Stimulated activated CD4-positive, alpha-beta T cell treated with anti-CD3 and anti-CD28 coated beads, Interleukin-12 subunit alpha, Interleukin-12 subunit beta, amount 100 ng/mL, for 48 hours (primary cell): ENCODE measurements at regions not wholly inside any gene's neighbourhood (a gene's known extent, or its start where the extent isn't known, plus 50 kb on each side); places are given as distances from the start of the nearest gene placed in this dataset.

Source experiments
- DNase-seq, 3 donors: peaks; one replicate each; pipeline ENCODE4 v3.0.0-alpha.2; 2020; ENCODE audit warnings: low read depth in 2 of 3, low spot score in 1 of 3

DNA sequence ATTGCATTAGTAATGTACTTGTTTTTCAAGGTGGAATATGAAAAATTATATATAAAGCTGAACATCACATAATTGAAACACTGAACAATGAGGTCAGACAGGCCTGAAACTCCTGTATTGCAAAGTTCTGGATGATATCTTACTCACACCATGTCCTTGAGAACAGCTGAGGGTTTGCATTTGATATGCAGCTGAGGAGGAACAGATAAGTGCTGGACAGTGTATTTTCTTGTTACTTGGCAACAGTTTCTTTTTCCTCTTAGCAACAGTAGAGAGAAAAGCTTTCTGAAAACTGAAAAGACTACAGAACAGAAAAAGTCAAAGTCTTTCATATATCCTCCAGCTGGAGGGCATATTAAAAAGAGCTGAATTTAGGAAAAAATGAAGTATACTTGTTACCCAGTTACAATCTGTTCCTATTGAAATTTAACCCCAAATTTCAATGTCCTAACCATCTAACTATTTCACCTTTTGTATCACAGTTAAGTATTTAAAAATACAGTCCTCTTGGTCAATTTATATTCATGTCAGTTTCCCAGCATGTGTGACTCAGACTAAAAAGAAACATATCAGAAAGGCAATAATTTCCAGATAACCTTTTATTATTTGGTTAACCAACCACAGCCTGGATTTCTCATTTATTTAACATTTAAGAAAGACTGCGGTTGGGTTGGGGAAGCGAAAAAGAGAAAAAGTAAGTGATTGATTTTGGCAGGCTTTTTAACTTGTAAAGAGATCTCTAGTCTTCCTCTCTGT is 733.0 kb upstream of the DPPA4 start:
- DNase-seq = no peak

GRCh38 chr3:110074095-110074494 is 736.7 kb upstream of the DPPA4 start:
- no peak for DNase-seq

GRCh38 chr3:110077093-110077492 is 739.7 kb upstream of the DPPA4 start:
- DNase-seq = no peak

DNA sequence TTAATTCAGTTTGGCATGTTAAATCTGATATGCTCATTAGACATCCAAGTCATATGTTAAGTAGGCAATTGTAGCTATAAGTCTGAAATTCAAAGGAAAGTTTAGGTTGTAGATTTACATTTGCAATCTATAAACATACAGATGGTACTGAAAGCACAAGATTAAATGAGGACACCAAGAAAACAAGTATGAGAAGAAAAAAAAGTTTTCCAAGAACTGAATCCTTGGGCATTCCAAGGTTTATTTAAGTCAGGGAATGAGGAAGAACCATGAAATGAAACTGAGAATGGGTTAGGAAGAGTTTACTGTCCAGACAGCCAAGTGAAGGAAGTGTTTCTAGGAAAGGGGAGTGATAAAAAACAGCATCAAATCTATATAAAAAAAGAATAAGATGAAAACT is 756.1 kb upstream of the DPPA4 start:
- DNase-seq = no peak

- no peak for DNase-seq
These were observed 756.6 kb upstream of the DPPA4 start for GRCh38 chr3:110093812-110094401.

- no peak for DNase-seq
These were observed 762.4 kb upstream of the DPPA4 start for GRCh38 chr3:110099711-110100110.

DNA sequence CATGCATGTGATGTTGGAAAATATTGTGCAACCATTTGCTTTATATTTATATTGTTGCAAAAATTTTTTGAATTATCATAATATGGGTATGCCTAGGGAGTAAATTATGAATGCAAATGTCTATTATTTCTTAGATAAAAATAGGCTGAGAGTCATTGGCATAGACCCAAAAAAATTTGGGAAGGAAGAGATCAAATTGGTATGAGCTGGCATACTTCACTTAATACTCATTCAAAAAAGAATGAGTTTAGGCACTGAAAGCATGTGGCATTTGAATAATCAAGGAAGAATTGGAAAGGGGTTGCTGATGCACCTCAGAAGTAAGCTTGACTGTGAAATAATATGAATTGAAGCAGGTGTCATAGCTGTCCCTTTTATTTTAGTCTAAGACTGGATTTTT is 764.0 kb upstream of the DPPA4 start:
- no peak for DNase-seq

- DNase-seq = no peak
These were observed 769.5 kb upstream of the DPPA4 start for GRCh38 chr3:110106805-110107204.

DNA sequence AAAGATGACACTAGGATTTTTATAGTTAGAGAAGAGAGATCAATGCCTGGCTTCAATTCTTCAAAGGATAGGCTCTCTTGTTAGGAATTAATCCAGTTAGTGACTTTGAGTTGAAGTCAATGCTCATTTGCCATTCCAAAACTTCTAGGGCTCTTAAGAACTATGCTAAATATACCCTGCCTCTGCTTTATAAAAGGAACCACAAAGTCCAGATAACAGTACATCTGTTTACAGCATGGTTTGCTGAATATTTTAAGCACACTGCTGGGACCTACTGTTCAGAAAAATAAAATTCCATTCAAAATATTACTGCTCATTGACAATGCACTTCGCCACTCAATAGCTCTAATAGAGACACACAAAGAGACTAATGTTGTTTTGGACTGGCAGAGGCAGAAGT is 786.6 kb upstream of the DPPA4 start:
- DNase-seq = no peak

DNA sequence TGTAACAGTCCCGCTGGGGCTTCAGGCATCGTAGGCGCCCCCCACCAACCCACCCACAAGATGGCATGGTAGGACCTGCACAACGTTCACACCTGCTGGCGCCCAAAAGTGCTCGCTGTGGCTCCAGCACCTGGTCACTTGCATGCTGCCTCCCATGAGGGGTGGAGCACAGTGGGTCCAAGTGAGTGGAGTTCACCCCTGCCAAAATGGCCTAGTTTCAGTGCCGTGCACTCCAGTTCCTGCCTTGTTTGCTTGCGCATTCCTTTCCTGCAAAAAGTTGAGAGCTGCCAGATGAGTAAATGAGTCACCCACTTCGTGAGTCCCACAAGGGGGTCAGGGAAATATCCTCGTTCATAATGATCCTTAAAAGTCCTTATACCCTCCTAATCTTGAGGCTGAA is 788.7 kb upstream of the DPPA4 start:
- no peak for DNase-seq

DNA sequence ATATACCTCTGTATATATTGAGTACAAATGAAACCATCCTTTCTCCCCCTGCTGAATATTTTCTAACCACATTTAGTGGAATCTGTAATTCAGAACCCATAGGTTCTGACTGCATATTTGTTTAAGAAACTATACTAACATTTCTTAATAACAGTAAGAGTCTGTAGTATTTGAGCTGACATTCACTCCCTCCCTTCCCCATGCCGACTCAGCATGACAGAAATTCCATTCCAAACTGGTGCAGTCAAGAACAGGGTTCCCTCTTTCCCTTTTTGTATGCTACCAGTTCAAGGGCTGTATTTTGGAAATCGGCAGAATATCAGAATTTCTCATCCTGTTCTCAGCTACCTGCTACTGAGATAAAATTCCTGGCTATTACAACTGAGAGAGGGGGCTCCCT is 796.6 kb upstream of the DPPA4 start:
- DNase-seq = no peak

DNA sequence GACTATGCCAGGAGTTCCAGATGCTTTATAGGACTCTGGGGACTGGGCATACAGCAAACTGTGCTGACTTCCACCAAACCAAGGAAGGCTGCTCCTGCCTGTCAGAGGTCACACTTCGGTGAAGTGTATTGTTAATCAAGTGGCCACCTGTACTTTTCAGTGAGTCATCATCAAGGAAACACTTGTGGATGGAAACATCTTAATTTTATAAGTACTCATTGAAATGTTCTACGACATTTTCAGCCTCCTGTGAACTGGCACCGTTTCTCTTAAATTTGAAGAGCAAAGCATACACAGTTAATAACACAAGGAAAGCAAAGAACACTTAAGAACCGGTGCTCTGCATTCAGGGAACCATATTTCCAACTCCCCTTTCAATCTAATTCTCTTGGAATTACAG is 801.7 kb upstream of the DPPA4 start:
- no peak for DNase-seq

GRCh38 chr3:110139821-110140220 is 802.5 kb upstream of the DPPA4 start:
- DNase-seq = no peak

DNA sequence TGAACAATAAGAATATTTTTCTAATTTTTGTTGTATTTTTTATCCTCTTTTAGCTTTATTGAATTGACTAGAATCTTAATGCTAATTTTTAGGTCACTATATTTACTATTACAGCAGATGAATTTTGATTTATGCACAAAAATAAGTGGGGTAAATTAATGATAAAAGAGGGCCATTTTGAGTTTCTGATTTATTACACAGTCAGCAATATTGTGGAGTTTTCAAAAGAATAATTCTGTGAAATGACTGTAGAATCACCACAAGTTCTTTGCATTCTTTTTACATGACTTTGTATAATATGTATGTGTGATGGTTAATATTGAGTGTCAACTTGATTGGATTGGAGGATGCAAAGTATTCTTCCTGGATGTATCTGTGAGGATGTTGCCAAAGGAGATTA is 812.4 kb upstream of the DPPA4 start:
- DNase-seq = no peak

- no peak for DNase-seq
These were observed 819.9 kb upstream of the DPPA4 start for GRCh38 chr3:110157221-110157620.

DNA sequence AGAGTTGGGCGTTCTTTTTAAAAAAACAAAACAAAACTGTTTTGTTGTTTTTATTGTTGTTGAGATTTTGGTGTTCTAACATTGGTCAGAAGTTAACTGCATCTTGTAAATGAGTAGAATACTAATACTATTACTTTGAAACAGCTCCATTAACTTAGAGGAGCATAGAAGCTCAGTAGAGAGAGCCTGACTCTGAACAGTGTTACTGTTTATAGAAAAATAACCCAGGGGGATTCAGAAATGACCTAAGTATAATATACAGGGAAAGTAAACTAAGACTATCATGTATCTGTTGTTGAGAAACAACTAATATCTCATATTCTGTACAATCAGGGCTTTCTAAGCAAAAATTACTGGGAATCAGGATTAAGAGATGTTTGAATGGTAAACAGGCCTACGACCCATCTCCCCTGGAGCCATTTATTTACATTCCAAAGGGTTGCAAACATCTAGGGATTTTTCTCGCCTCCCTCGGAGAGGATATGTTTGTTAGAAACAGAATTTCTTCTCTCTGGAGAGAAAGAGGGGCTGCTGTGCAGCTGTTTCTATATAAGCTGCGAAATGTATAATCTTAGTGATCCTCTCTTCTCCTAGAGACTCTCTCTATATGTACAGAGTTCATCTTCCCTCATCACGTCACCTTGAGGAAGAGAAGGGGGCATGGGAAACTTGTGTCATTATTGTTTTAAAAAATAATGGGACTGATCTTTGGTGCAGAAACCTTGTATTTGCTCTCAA is 827.5 kb upstream of the DPPA4 start:
- DNase-seq = no peak

DNA sequence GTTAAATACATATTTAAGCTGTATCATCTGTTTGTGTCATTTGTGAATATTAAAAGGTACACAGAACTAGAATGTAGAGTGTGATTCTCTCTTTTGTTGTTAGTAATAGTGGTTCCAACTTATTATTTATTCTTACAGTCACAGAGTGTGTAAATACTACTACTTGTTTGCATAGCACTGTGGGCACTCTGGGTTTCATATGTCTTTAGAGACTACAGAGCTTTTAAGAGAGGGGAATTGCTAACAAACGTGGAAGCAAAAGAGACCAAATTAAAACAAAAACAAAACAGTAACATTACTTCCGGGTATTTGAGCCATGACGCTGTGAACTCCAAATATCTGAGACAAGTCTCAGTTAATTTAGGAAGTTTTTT is 828.0 kb upstream of the DPPA4 start:
- DNase-seq = no peak

DNA sequence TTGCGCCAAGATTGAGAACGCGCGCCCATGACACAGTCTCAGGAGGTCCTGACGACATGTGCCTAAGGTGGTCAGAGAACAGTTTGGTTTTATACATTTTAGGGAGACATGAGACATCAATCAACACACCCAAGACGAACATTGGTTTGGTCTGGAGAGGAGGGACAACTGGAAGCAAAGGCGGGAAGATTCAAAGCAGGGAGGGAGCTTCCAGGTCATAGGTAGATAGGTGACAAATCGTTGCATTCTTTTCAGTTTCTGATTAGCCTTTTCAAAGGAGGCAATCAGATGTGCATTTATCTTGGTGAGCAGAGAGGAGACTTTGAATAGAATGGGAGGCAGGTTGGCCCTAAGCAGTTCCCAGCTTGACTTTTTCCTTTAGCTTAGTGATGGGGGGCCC is 828.4 kb upstream of the DPPA4 start:
- no peak for DNase-seq

- DNase-seq = no peak
These were observed 829.4 kb upstream of the DPPA4 start for GRCh38 chr3:110166791-110167190.

DNA sequence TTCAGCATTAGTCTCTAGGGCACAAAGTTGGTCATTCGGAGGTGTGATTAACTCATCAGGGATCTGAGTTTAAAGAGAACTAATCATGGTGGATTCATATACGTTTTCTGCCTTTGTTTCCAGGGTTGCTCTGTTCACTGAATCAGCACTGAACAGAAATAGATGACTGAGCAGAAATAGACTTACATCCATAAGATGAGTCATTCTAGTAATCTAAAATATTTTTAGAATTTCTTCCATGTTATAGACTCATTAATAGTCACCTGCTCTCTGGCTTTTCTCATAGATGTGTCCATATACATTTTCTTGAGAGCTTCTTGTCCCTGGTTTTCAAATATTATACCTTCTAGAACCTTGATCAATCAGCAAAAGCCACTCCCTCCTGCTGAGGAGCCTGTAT is 837.6 kb upstream of the DPPA4 start:
- no peak for DNase-seq

GRCh38 chr3:110178965-110179364 is 841.6 kb upstream of the DPPA4 start:
- no peak for DNase-seq

DNA sequence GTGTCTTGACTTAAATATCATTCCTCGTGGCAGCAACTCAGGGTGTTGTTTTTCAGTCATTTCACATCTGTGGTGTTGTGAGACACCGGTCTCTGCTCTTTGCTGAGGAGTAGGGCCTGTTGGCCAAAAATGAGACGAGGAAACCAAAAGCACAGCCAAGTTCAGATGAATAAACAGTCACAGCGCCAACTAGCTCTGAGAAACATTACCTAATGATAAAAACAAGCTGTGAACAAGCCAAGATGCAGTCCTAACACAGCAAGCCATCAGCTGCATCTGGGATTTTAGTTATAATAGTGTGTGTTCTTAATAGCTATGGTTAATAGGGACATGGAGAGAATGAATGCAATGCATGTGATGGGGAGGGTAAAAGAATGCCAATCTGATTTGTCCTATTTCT is 843.4 kb upstream of the DPPA4 start:
- DNase-seq = no peak

- DNase-seq = no peak
These were observed 843.9 kb upstream of the DPPA4 start for GRCh38 chr3:110181226-110181625.
